ENCODE measurements at regions not wholly inside any gene's neighbourhood (a gene's known extent, or its start where the extent isn't known, plus 50 kb on each side); places are given as distances from the start of the nearest gene placed in this dataset.

DNA sequence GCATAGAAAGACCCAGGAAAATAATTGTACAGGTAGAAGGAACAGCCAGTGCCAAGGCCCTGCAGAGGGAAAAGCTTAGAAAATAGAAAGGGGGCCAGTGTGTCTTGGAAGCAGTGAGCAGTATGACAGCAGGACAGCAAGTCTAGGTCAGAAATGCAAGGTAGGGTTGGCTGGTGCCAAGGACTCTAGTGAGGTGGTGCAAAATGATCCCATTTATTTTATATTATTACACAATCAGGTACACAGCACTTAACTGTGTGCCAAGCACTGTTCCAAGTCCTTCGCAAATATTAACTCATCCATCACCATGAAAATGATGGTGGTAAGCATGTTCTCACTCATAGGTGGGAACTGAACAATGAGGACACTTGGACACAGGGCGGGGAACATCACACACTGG is 100.0 kb downstream of the AQP4 start:
- TF ChIP-seq, protein P1, sequence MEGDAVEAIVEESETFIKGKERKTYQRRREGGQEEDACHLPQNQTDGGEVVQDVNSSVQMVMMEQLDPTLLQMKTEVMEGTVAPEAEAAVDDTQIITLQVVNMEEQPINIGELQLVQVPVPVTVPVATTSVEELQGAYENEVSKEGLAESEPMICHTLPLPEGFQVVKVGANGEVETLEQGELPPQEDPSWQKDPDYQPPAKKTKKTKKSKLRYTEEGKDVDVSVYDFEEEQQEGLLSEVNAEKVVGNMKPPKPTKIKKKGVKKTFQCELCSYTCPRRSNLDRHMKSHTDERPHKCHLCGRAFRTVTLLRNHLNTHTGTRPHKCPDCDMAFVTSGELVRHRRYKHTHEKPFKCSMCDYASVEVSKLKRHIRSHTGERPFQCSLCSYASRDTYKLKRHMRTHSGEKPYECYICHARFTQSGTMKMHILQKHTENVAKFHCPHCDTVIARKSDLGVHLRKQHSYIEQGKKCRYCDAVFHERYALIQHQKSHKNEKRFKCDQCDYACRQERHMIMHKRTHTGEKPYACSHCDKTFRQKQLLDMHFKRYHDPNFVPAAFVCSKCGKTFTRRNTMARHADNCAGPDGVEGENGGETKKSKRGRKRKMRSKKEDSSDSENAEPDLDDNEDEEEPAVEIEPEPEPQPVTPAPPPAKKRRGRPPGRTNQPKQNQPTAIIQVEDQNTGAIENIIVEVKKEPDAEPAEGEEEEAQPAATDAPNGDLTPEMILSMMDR (IDR thresholded peaks at IDR 0.05): no peak
- no peak for TF ChIP-seq POLR2A (IDR thresholded peaks at IDR 0.05)
